OCI-LY3 (cell line): ENCODE measurements at regions not wholly inside any gene's neighbourhood (a gene's known extent, or its start where the extent isn't known, plus 50 kb on each side); places are given as distances from the start of the nearest gene placed in this dataset.

Source experiments
- CTCF ChIP-seq: fragments of 200-600, 300-600 bp; sonication (generic); IDR thresholded peaks from 2 replicates; pipeline ENCODE4 v1.5.1; 2014; ENCODE audit warnings: antibody characterized with exemption, low read length, low read depth
- EZH2phosphoT487 ChIP-seq: fragments of 200-600 bp; shearing (Covaris generic); IDR thresholded peaks from 2 replicates; pipeline ENCODE4 v1.6.1; 2018; ENCODE audit warnings: antibody characterized with exemption, mixed run types, low read depth

DNA sequence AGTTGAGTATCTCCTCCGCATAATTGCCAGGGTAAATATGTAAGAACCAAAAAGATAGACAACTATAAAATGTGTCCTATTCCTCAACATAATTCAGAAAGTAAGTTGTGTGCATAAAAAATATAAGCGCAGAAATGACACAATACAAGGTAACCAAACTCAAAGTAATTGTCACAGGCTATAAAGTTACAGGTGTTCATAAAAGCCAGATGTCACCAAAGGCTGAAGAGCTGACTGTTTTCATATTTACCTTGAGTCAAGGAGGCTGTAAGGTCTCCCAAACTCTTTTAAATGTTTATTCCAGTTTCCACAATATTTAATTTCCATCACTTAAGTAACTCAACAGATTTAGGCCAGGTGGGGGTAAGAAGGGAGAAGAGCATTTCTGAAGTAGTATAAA lies 192.2 kb upstream of the MARCKS start:
- TF ChIP-seq CTCF (no peak), EZH2phosphoT487 (no peak)
